HCT116 (cell line): ENCODE measurements at regions not wholly inside any gene's neighbourhood (a gene's known extent, or its start where the extent isn't known, plus 50 kb on each side); places are given as distances from the start of the nearest gene placed in this dataset.

Experiments
- ATAC-seq: fragments of 200-7000 bp; cut with Tn5 transposase; 2 replicates; pipeline ENCODE4 v1.9.1; 2020; ENCODE audit warnings: mild to moderate bottlenecking, moderate library complexity
- BruUV-seq: library from RNA; stranded (reverse); fragments of 400-500 nt; replicated peaks from 2 replicates; lab custom pipeline; 2021; lab: Mats Ljungman, UMichigan
- CTCF ChIA-PET: fragments of 300-600 bp; sonication (Branson Sonifier 250); formaldehyde crosslinking; loops from one replicate; lab custom pipeline; 2021; ENCODE audit warnings: antibody characterized with exemption; lab: Charles Lee
- POLR2A ChIA-PET: fragments of 300-600, 350-600 bp; sonication (Branson Sonifier 250); formaldehyde crosslinking; loops from one replicate; lab custom pipeline; 2021; ENCODE audit warnings: antibody characterized with exemption; lab: Charles Lee
- RAD21 ChIA-PET, 2 experiments: fragments of 300-600 bp; sonication (Branson Sonifier 250); formaldehyde crosslinking; loops; one replicate each; lab custom pipeline; 2023; ENCODE audit warnings: low total read pairs in 2 of 2; ENCODE audit not compliant: uncharacterized antibody in 2 of 2, unreplicated experiment in 2 of 2, low non-redundant PET in 1 of 2; lab: Charles Lee
- DNase-seq: peaks from one replicate; pipeline ENCODE4 v3.0.0-alpha.2; 2010; ENCODE audit warnings: low read depth, low spot score
- H2AFZ ChIP-seq: fragments of 200-600 bp; shearing (Covaris generic), sonication (generic); 2 replicates; pipeline ENCODE4 v1.6.1; 2017; ENCODE audit warnings: low read depth, mixed run types, mixed read lengths, antibody characterized with exemption, low read length; ENCODE audit not compliant: poor library complexity, severe bottlenecking
- H3K27ac ChIP-seq: 2 replicates; pipeline ENCODE4 v1.5.1; 2012; ENCODE audit warnings: low read depth, low read length
- H3K27me3 ChIP-seq: fragments of 200-600 bp; sonication (generic); 2 replicates; pipeline ENCODE4 v1.6.1; 2016; ENCODE audit warnings: mixed run types, low read length, mixed read lengths; ENCODE audit not compliant: insufficient read depth
- H3K36me3 ChIP-seq, 2 experiments: fragments of 200-500 bp in 1 of 2; fragments of 200-600 bp in 1 of 2; sonication (Bioruptor generic) in 1 of 2; sonication (generic) in 1 of 2; 2 replicates each; pipeline versions ENCODE4 v1.5.1 to v1.6.1; 2014 to 2016; ENCODE audit warnings: low read length in 2 of 2, inconsistent platforms in 1 of 2, mixed read lengths in 1 of 2, mixed run types in 1 of 2; ENCODE audit not compliant: insufficient read depth in 2 of 2, control insufficient read depth in 1 of 2
- H3K4me1 ChIP-seq, 2 experiments: fragments of 200-600 bp in 1 of 2; sonication (generic) in 1 of 2; 2 replicates each; pipeline versions ENCODE4 v1.5.1 to v1.6.1; 2012 to 2017; ENCODE audit warnings: low read length in 2 of 2, inconsistent platforms in 1 of 2, mild to moderate bottlenecking in 1 of 2, mixed read lengths in 1 of 2, mixed run types in 1 of 2, moderate library complexity in 1 of 2; ENCODE audit not compliant: insufficient read depth in 2 of 2, control insufficient read depth in 1 of 2
- H3K4me2 ChIP-seq: fragments of 200-600 bp; sonication (generic); 2 replicates; pipeline ENCODE4 v1.6.1; 2017; ENCODE audit warnings: mixed run types, low read length, mixed read lengths
- H3K4me3 ChIP-seq, 2 experiments: fragments of 200-600 bp in 1 of 2; sonication (generic) in 1 of 2; replicated peaks in 1 of 2; 2 replicates each; pipeline ENCODE4 v1.5.1; 2011 to 2016; ENCODE audit warnings: low read length in 2 of 2, control low read depth in 1 of 2, low read depth in 1 of 2, mild to moderate bottlenecking in 1 of 2, mixed read lengths in 1 of 2, mixed run types in 1 of 2
- H3K79me2 ChIP-seq: fragments of 200-600 bp; sonication (generic); 2 replicates; pipeline ENCODE4 v1.6.1; 2017; ENCODE audit warnings: mild to moderate bottlenecking, mixed run types, low read length, moderate library complexity, mixed read lengths; ENCODE audit not compliant: insufficient read depth
- H3K9ac ChIP-seq: fragments of 200-600 bp; sonication (generic); 2 replicates; pipeline ENCODE4 v1.6.1; 2016; ENCODE audit warnings: low read length, mixed read lengths
- H3K9me2 ChIP-seq: fragments of 200-600 bp; sonication (generic), shearing (Covaris generic); 2 replicates; pipeline ENCODE4 v1.6.1; 2017; ENCODE audit warnings: mixed run types, mild to moderate bottlenecking, moderate library complexity; ENCODE audit not compliant: insufficient read depth
- H3K9me3 ChIP-seq, 2 experiments: fragments of 200-500 bp in 1 of 2; fragments of 200-600 bp in 1 of 2; sonication (Bioruptor generic) in 1 of 2; sonication (generic) in 1 of 2; 2 replicates each; pipeline ENCODE4 v1.6.1; 2014 to 2017; ENCODE audit warnings: low read length in 2 of 2, mixed read lengths in 2 of 2, inconsistent platforms in 1 of 2, low read depth in 1 of 2, mild to moderate bottlenecking in 1 of 2, mixed run types in 1 of 2, moderate library complexity in 1 of 2; ENCODE audit not compliant: control insufficient read depth in 1 of 2, insufficient read depth in 1 of 2
- H4K20me1 ChIP-seq: fragments of 200-600 bp; sonication (generic), shearing (Covaris generic); 2 replicates; pipeline ENCODE4 v1.6.1; 2017; ENCODE audit warnings: mixed run types, mild to moderate bottlenecking, moderate library complexity; ENCODE audit not compliant: insufficient read depth
- ATF3 ChIP-seq: IDR thresholded peaks from 2 replicates; pipeline ENCODE4 v1.6.1; 2012
- CBX3 ChIP-seq: IDR thresholded peaks from 2 replicates; pipeline ENCODE4 v1.6.1; 2012; ENCODE audit warnings: low read depth
- CEBPB ChIP-seq: IDR thresholded peaks from 2 replicates; pipeline ENCODE4 v1.6.1; 2012; ENCODE audit warnings: low read depth
- CTCF ChIP-seq, 3 experiments: fragments of 200-600 bp in 1 of 3; sonication (generic) in 1 of 3; IDR thresholded peaks in 2 of 3; conservative IDR thresholded peaks in 1 of 3; 2 replicates each; pipeline ENCODE4 v1.5.1; 2012 to 2017; ENCODE audit warnings: low read depth in 2 of 3, low read length in 2 of 3, antibody characterized with exemption in 1 of 3, borderline replicate concordance in 1 of 3, control low read depth in 1 of 3, mild to moderate bottlenecking in 1 of 3, mixed read lengths in 1 of 3, mixed run types in 1 of 3, moderate library complexity in 1 of 3; ENCODE audit not compliant: insufficient read depth in 1 of 3
- ELF1 ChIP-seq: IDR thresholded peaks from 2 replicates; pipeline ENCODE4 v1.6.1; 2012; ENCODE audit warnings: low read depth, borderline replicate concordance
- EZH2 ChIP-seq: fragments of 200-600 bp; sonication (generic); IDR thresholded peaks from 2 replicates; pipeline ENCODE4 v1.6.1; 2017; ENCODE audit warnings: antibody characterized with exemption, mixed run types
- FOSL1 ChIP-seq: IDR thresholded peaks from 2 replicates; pipeline ENCODE4 v1.6.1; 2012; ENCODE audit warnings: low read depth
- JUND ChIP-seq: IDR thresholded peaks from 2 replicates; pipeline ENCODE4 v1.6.1; 2012
- MAX ChIP-seq: IDR thresholded peaks from 2 replicates; pipeline ENCODE4 v1.6.1; 2012
- POLR2A ChIP-seq: IDR thresholded peaks from 2 replicates; pipeline ENCODE4 v1.7.0; 2011; ENCODE audit warnings: borderline replicate concordance; ENCODE audit not compliant: insufficient read depth, insufficient read length; ENCODE audit errors: extremely low read depth
- POLR2AphosphoS5 ChIP-seq: IDR thresholded peaks from 2 replicates; pipeline ENCODE4 v1.6.1; 2011; ENCODE audit warnings: mild to moderate bottlenecking, low read depth, low read length, moderate library complexity
- RAD21 ChIP-seq: IDR thresholded peaks from 2 replicates; pipeline ENCODE4 v1.6.1; 2012; ENCODE audit warnings: low read depth, mild to moderate bottlenecking
- SIN3A ChIP-seq: IDR thresholded peaks from 2 replicates; pipeline ENCODE4 v1.6.1; 2012; ENCODE audit warnings: low read depth
- SP1 ChIP-seq: IDR thresholded peaks from 2 replicates; pipeline ENCODE4 v1.6.1; 2012; ENCODE audit warnings: low read depth
- SRF ChIP-seq: IDR thresholded peaks from 2 replicates; pipeline ENCODE4 v1.6.1; 2012; ENCODE audit warnings: low read depth
- YY1 ChIP-seq: IDR thresholded peaks from 2 replicates; pipeline ENCODE4 v1.6.1; 2011; ENCODE audit warnings: low read length, low read depth, moderate library complexity, mild to moderate bottlenecking; ENCODE audit not compliant: insufficient replicate concordance; ENCODE audit errors: extremely low read depth
- ZBTB33 ChIP-seq: IDR thresholded peaks from 2 replicates; pipeline ENCODE4 v1.6.1; 2011; ENCODE audit warnings: mild to moderate bottlenecking, low read length, moderate library complexity; ENCODE audit not compliant: insufficient replicate concordance; ENCODE audit errors: extremely low read depth
- ZFX ChIP-seq: fragments of 450-650 bp; IDR thresholded peaks from 2 replicates; pipeline ENCODE4 v1.6.1; 2017
- ZNF274 ChIP-seq: fragments of 200-500 bp; sonication (Bioruptor generic); IDR thresholded peaks from 2 replicates; pipeline ENCODE4 v1.6.1; 2014; ENCODE audit warnings: mild to moderate bottlenecking, low read depth, low read length, inconsistent platforms
- intact Hi-C: fragments of 100-400 bp; cut with micrococcal nuclease; formaldehyde crosslinking; loops from 2 replicates; pipeline ENCODE4 v1.10.0; 2022

- CTCF ChIA-PET, result no interaction called here
- DNase-seq, result no peak
- H3K27ac ChIP-seq, result no peak overlapping the region
Observed at GRCh38 chr9:20022410-20022809, 233.6 kb upstream of the SLC24A2 start.

More at GRCh38 chr9:20022410-20022809, 233.6 kb upstream of the SLC24A2 start:
- RAD21 ChIA-PET, result no interaction called here
- no peak overlapping the region for H3K9ac ChIP-seq
- TF ChIP-seq CEBPB (no peak), EZH2 (no peak), ZFX (no peak), MAX (no peak), ZNF274 (no peak), SIN3A (no peak), JUND (no peak), YY1 (no peak), ATF3 (no peak), POLR2A (no peak), SP1 (no peak), RAD21 (no peak), CTCF (IDR thresholded peaks at IDR 0.05 in 2 of 3, conservative IDR thresholded peaks at IDR 0.05 in 1 of 3; ENCODE audit: borderline replicate concordance in 1 of 3, insufficient read depth in 1 of 3, low read depth in 2 of 3, low read length in 2 of 3) (no peak), SRF (no peak), POLR2AphosphoS5 (no peak), CBX3 (no peak), ELF1 (no peak), ZBTB33 (no peak), FOSL1 (no peak)
- TF ChIP-seq, all 23 proteins: peak for 0
- POLR2A ChIA-PET, result no interaction called here
- H3K4me3 ChIP-seq, result no peak overlapping the region
- no TSS peak for BruUV-seq
- H3K4me1 ChIP-seq, result no peaks in the 10 kb centered on the region
- no peaks in the 10 kb centered on the region for H4K20me1 ChIP-seq
- H3K9me3 ChIP-seq, result no peaks in the 10 kb centered on the region
- intact Hi-C loops, result no loop called here
- no peaks in the 10 kb centered on the region for H3K36me3 ChIP-seq
- peaks cover 11% of the 10 kb centered on the region for H3K27me3 ChIP-seq
- no peak overlapping the region for H3K4me2 ChIP-seq
- no peak overlapping the region for H2AFZ ChIP-seq
- no peaks in the 10 kb centered on the region for H3K9me2 ChIP-seq
- H3K79me2 ChIP-seq, result no peaks in the 10 kb centered on the region
- ATAC-seq, result no peak
